Parathyroid adenoma (tissue), 2 donors: ENCODE measurements at regions not wholly inside any gene's neighbourhood (a gene's known extent, or its start where the extent isn't known, plus 50 kb on each side); places are given as distances from the start of the nearest gene placed in this dataset.
"Not testable (repeated sequence)": the region's sequence is repeated elsewhere in the genome, so short reads cannot be mapped to it uniquely, and the experiment has no call there.

Experiments
- H2AFZ ChIP-seq: fragments of 300-600 bp; sonication (generic); one replicate; pipeline ENCODE4 v1.7.0; 2017; ENCODE audit warnings: antibody characterized with exemption, mild to moderate bottlenecking
- H3K27ac ChIP-seq: fragments of 300-600 bp; sonication (generic); one replicate; pipeline ENCODE4 v1.7.0; 2017
- H3K27me3 ChIP-seq: fragments of 300-600 bp; sonication (generic); one replicate; pipeline ENCODE4 v1.7.0; 2017; ENCODE audit warnings: low read length; ENCODE audit not compliant: control insufficient read depth, insufficient read depth
- H3K36me3 ChIP-seq: fragments of 300-600 bp; sonication (generic); one replicate; pipeline ENCODE4 v1.7.0; 2017; ENCODE audit warnings: low read length; ENCODE audit not compliant: control insufficient read depth, insufficient read depth
- H3K4me1 ChIP-seq: fragments of 300-600 bp; sonication (generic); one replicate; pipeline ENCODE4 v1.7.0; 2017; ENCODE audit warnings: control low read depth
- H3K4me2 ChIP-seq: fragments of 300-600 bp; sonication (generic); one replicate; pipeline ENCODE4 v1.7.0; 2017; ENCODE audit warnings: low read length
- H3K4me3 ChIP-seq: fragments of 300-600 bp; sonication (generic); one replicate; pipeline ENCODE4 v1.7.0; 2017; ENCODE audit warnings: low read depth, low read length
- H3K79me2 ChIP-seq: fragments of 300-600 bp; sonication (generic); one replicate; pipeline ENCODE4 v1.7.0; 2017; ENCODE audit warnings: control low read depth
- H3K9ac ChIP-seq: fragments of 300-600 bp; sonication (generic); one replicate; pipeline ENCODE4 v1.7.0; 2017; ENCODE audit warnings: mild to moderate bottlenecking
- H3K9me3 ChIP-seq: fragments of 300-600 bp; sonication (generic); one replicate; pipeline ENCODE4 v1.7.0; 2017; ENCODE audit warnings: low read length; ENCODE audit not compliant: control insufficient read depth
- TF ChIP-seq, protein P1 (sequence below): fragments of 300-600 bp; sonication (generic); IDR thresholded peaks from one replicate; pipeline ENCODE4 v1.7.0; 2017; ENCODE audit warnings: antibody characterized with exemption, mild to moderate bottlenecking
- donor health status: primary hyperparathyroidism.

GRCh38 chr1:219550201-219550600 is 62.7 kb downstream of the ZC3H11B start:
- Histone ChIP-seq H3K4me3 (no peak overlapping the region), H3K36me3 (no peaks in the 10 kb centered on the region), H3K9ac (no peak overlapping the region), H3K4me2 (no peak overlapping the region), H3K4me1 (no peaks in the 10 kb centered on the region), H3K79me2 (no peaks in the 10 kb centered on the region), H3K27me3 (no peaks in the 10 kb centered on the region), H3K9me3 (no peaks in the 10 kb centered on the region), H2AFZ (no peak overlapping the region), H3K27ac (no peak overlapping the region)
- TF ChIP-seq, protein P1, sequence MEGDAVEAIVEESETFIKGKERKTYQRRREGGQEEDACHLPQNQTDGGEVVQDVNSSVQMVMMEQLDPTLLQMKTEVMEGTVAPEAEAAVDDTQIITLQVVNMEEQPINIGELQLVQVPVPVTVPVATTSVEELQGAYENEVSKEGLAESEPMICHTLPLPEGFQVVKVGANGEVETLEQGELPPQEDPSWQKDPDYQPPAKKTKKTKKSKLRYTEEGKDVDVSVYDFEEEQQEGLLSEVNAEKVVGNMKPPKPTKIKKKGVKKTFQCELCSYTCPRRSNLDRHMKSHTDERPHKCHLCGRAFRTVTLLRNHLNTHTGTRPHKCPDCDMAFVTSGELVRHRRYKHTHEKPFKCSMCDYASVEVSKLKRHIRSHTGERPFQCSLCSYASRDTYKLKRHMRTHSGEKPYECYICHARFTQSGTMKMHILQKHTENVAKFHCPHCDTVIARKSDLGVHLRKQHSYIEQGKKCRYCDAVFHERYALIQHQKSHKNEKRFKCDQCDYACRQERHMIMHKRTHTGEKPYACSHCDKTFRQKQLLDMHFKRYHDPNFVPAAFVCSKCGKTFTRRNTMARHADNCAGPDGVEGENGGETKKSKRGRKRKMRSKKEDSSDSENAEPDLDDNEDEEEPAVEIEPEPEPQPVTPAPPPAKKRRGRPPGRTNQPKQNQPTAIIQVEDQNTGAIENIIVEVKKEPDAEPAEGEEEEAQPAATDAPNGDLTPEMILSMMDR = no peak

- H3K4me1 ChIP-seq = no peaks in the 10 kb centered on the region
- no peaks in the 10 kb centered on the region for H3K27me3 ChIP-seq
- H3K9me3 ChIP-seq = no peaks in the 10 kb centered on the region
- no peak overlapping the region for H2AFZ ChIP-seq
- H3K27ac ChIP-seq = no peak overlapping the region
- no peak overlapping the region for H3K4me2 ChIP-seq
- no peaks in the 10 kb centered on the region for H3K36me3 ChIP-seq
- TF ChIP-seq, protein P1 = no peak
- no peak overlapping the region for H3K9ac ChIP-seq
- no peaks in the 10 kb centered on the region for H3K79me2 ChIP-seq
- H3K4me3 ChIP-seq = no peak overlapping the region
Measured at GRCh38 chr1:219549215-219549614, 63.7 kb downstream of the ZC3H11B start.

GRCh38 chr1:219548386-219548785 is 64.5 kb downstream of the ZC3H11B start:
- no peaks in the 10 kb centered on the region for H3K4me1 ChIP-seq
- no peak overlapping the region for H3K9ac ChIP-seq
- TF ChIP-seq, protein P1 = no peak

DNA sequence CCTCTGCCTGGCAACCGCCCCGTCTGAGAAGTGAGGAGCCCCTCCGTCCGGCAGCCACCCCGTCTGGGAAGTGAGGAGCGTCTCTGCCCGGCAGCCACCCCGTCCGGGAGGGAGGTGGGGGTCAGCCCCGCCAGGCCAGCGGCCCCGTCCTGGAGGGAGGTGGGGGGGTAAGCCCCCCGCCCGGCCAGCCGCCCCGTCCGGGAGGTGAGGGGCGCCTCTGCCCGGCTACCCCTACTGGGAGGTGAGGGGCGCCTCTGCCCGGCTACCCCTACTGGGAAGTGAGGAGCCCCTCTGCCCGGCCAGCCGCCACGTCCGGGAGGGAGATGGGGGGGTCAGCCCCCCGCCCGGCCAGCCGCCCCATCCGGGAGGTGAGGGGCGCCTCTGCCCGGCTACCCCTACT is 67.1 kb downstream of the ZC3H11B start:
- H3K4me1 ChIP-seq, H2AFZ ChIP-seq, H3K4me3 ChIP-seq, H3K27ac ChIP-seq, H3K27me3 ChIP-seq, H3K36me3 ChIP-seq, H3K4me2 ChIP-seq, H3K9ac ChIP-seq, H3K9me3 ChIP-seq, H3K79me2 ChIP-seq: not testable (repeated sequence)

More at GRCh38 chr1:219548386-219548785, 64.5 kb downstream of the ZC3H11B start:
- H3K9me3 ChIP-seq = no peaks in the 10 kb centered on the region
- no peaks in the 10 kb centered on the region for H3K36me3 ChIP-seq
- no peak overlapping the region for H3K4me2 ChIP-seq
- H3K4me3 ChIP-seq = no peak overlapping the region
- H2AFZ ChIP-seq = no peak overlapping the region
- no peak overlapping the region for H3K27ac ChIP-seq
- no peaks in the 10 kb centered on the region for H3K79me2 ChIP-seq
- no peaks in the 10 kb centered on the region for H3K27me3 ChIP-seq

GRCh38 chr1:219544163-219544846 is 68.6 kb downstream of the ZC3H11B start:
- no peak overlapping the region for H2AFZ ChIP-seq
- TF ChIP-seq, protein P1 = no peak
- no peak overlapping the region for H3K27ac ChIP-seq
- no peak overlapping the region for H3K4me3 ChIP-seq
- no peaks in the 10 kb centered on the region for H3K79me2 ChIP-seq
- H3K4me1 ChIP-seq = no peaks in the 10 kb centered on the region
- no peak overlapping the region for H3K9ac ChIP-seq
- H3K27me3 ChIP-seq = no peaks in the 10 kb centered on the region
- no peak overlapping the region for H3K4me2 ChIP-seq
- no peaks in the 10 kb centered on the region for H3K9me3 ChIP-seq
- H3K36me3 ChIP-seq = no peaks in the 10 kb centered on the region
